ENCODE measurements at regions not wholly inside any gene's neighbourhood (a gene's known extent, or its start where the extent isn't known, plus 50 kb on each side); places are given as distances from the start of the nearest gene placed in this dataset.

DNA sequence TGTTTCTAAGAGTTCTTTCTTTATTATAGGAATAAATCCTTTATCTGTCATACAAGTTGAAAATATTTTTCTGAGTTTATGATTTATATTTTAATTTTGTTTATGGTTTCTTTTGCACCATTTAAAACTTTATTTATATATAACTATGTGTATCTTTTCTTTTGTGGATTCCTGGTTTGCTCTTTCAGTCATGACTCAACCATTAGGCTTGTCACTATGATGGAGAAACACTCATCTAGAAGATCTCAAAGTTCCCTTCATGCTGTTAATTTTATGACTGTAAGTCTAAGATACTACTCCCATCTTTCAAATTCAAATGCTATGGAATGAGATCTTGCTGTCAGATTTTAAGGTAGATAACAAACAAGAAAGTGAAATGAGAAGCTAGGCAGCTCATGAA is 199.5 kb downstream of the INHBA start:
- Histone ChIP-seq H3K79me2 (ENCODE audit: insufficient read depth, low read length) (no peaks in the 10 kb centered on the region), H3K27ac (ENCODE audit: low read depth in 1 of 2, low read length in 2 of 2) (no peak overlapping the region), H3K4me3 (replicated peaks in 1 of 3; ENCODE audit: low read depth in 2 of 3, low read length in 3 of 3) (no peak overlapping the region), H4K20me1 (ENCODE audit: insufficient read depth, low read length) (no peaks in the 10 kb centered on the region), H3K9me3 (replicated peaks in 1 of 2; ENCODE audit: control insufficient read depth in 1 of 2, insufficient read depth in 1 of 2, low read length in 2 of 2) (no peaks in the 10 kb centered on the region), H3K9ac (ENCODE audit: insufficient read depth, low read length, poor library complexity, severe bottlenecking) (no peak overlapping the region), H3K36me3 (replicated peaks in 1 of 2; ENCODE audit: control insufficient read depth in 1 of 2, insufficient read depth in 2 of 2, low read length in 2 of 2) (no peaks in the 10 kb centered on the region), H3K4me1 (ENCODE audit: control insufficient read depth in 1 of 2, insufficient read depth in 2 of 2, low read length in 2 of 2) (no peaks in the 10 kb centered on the region), H3K4me2 (replicated peaks; ENCODE audit: extremely low read depth, low read length, poor library complexity, severe bottlenecking) (no peak overlapping the region), H3K27me3 (ENCODE audit: control insufficient read depth in 2 of 2, insufficient read depth in 2 of 2, low read length in 2 of 2) (no peaks in the 10 kb centered on the region), H2AFZ (ENCODE audit: insufficient read depth, low read depth, low read length, poor library complexity, severe bottlenecking) (no peak overlapping the region)
- H3K27me3 Mint-ChIP-seq (ENCODE audit: low read depth in 3 of 3) = peaks cover 0 to 1% (median 0%) of the 10 kb centered on the region in 3 donors
- peaks cover 0 to 2% (median 0%) of the 10 kb centered on the region in 7 donors for H3K9me3 Mint-ChIP-seq
- H3K27ac Mint-ChIP-seq = no peak overlapping the region
- TF ChIP-seq, protein P1, sequence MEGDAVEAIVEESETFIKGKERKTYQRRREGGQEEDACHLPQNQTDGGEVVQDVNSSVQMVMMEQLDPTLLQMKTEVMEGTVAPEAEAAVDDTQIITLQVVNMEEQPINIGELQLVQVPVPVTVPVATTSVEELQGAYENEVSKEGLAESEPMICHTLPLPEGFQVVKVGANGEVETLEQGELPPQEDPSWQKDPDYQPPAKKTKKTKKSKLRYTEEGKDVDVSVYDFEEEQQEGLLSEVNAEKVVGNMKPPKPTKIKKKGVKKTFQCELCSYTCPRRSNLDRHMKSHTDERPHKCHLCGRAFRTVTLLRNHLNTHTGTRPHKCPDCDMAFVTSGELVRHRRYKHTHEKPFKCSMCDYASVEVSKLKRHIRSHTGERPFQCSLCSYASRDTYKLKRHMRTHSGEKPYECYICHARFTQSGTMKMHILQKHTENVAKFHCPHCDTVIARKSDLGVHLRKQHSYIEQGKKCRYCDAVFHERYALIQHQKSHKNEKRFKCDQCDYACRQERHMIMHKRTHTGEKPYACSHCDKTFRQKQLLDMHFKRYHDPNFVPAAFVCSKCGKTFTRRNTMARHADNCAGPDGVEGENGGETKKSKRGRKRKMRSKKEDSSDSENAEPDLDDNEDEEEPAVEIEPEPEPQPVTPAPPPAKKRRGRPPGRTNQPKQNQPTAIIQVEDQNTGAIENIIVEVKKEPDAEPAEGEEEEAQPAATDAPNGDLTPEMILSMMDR (IDR thresholded peaks at IDR 0.05) = no peak
- no peaks in the 10 kb centered on the region for H3K36me3 Mint-ChIP-seq
- peaks cover 3% of the 10 kb centered on the region for H3K4me1 Mint-ChIP-seq
- intact Hi-C loops (cut with micrococcal nuclease) = no loop called here
- no peak overlapping the region for H3K4me3 Mint-ChIP-seq
- DNase-seq = no peak

- no peaks in the 10 kb centered on the region for H3K27me3 Mint-ChIP-seq (ENCODE audit: low read depth in 3 of 3)
- no peaks in the 10 kb centered on the region for H3K36me3 Mint-ChIP-seq
- Histone ChIP-seq H3K4me2 (replicated peaks; ENCODE audit: extremely low read depth, low read length, poor library complexity, severe bottlenecking) (no peak overlapping the region), H3K9me3 (replicated peaks in 1 of 2; ENCODE audit: control insufficient read depth in 1 of 2, insufficient read depth in 1 of 2, low read length in 2 of 2) (no peaks in the 10 kb centered on the region), H4K20me1 (ENCODE audit: insufficient read depth, low read length) (no peaks in the 10 kb centered on the region), H3K27me3 (ENCODE audit: control insufficient read depth in 2 of 2, insufficient read depth in 2 of 2, low read length in 2 of 2) (no peaks in the 10 kb centered on the region), H3K79me2 (ENCODE audit: insufficient read depth, low read length) (no peaks in the 10 kb centered on the region), H3K36me3 (replicated peaks in 1 of 2; ENCODE audit: control insufficient read depth in 1 of 2, insufficient read depth in 2 of 2, low read length in 2 of 2) (no peaks in the 10 kb centered on the region), H3K9ac (ENCODE audit: insufficient read depth, low read length, poor library complexity, severe bottlenecking) (no peak overlapping the region), H2AFZ (ENCODE audit: insufficient read depth, low read depth, low read length, poor library complexity, severe bottlenecking) (no peak overlapping the region), H3K27ac (ENCODE audit: low read depth in 1 of 2, low read length in 2 of 2) (no peak overlapping the region), H3K4me3 (replicated peaks in 1 of 3; ENCODE audit: low read depth in 2 of 3, low read length in 3 of 3) (no peak overlapping the region), H3K4me1 (ENCODE audit: control insufficient read depth in 1 of 2, insufficient read depth in 2 of 2, low read length in 2 of 2) (no peaks in the 10 kb centered on the region)
- H3K9me3 Mint-ChIP-seq = peaks cover 0 to 4% (median 2%) of the 10 kb centered on the region in 7 donors
- H3K27ac Mint-ChIP-seq = no peak overlapping the region
- DNase-seq = no peak
- H3K4me3 Mint-ChIP-seq = no peak overlapping the region
- intact Hi-C loops (cut with micrococcal nuclease) = no loop called here
- H3K4me1 Mint-ChIP-seq = peaks cover 3% of the 10 kb centered on the region
- TF ChIP-seq, protein P1 (IDR thresholded peaks at IDR 0.05) = no peak
- 100% methylated on average over 1 of the region's 3 CpGs for WGBS (ENCODE audit: insufficient coverage)
Measured at GRCh38 chr7:41501466-41501865, 201.4 kb downstream of the INHBA start.

Data from CD14-positive monocyte (primary cell).